KMS-11 (cell line): ENCODE measurements at regions not wholly inside any gene's neighbourhood (a gene's known extent, or its start where the extent isn't known, plus 50 kb on each side); places are given as distances from the start of the nearest gene placed in this dataset.

Experiments
- H2AFZ ChIP-seq: fragments of 200-600 bp; sonication (generic); 2 replicates; pipeline ENCODE4 v1.6.1; 2016; ENCODE audit warnings: antibody characterized with exemption, mixed run types, low read depth
- H3K27ac ChIP-seq: fragments of 200-600 bp; sonication (generic); 2 replicates; pipeline ENCODE4 v1.6.1; 2016; ENCODE audit warnings: mild to moderate bottlenecking, mixed run types
- H3K27me3 ChIP-seq: fragments of 200-600 bp; sonication (generic); 2 replicates; pipeline ENCODE4 v1.6.1; 2017; ENCODE audit warnings: mild to moderate bottlenecking, low read depth, mixed run types, moderate library complexity; ENCODE audit not compliant: insufficient read depth
- H3K36me3 ChIP-seq: fragments of 200-600 bp; sonication (generic); 2 replicates; pipeline ENCODE4 v1.6.1; 2017; ENCODE audit warnings: mild to moderate bottlenecking, mixed run types; ENCODE audit not compliant: insufficient read depth
- H3K4me1 ChIP-seq: fragments of 200-600 bp; sonication (generic); 2 replicates; pipeline ENCODE4 v1.6.1; 2016; ENCODE audit warnings: mild to moderate bottlenecking, low read depth, mixed run types; ENCODE audit not compliant: poor library complexity, severe bottlenecking
- H3K4me2 ChIP-seq: fragments of 200-600 bp; sonication (generic); 2 replicates; pipeline ENCODE4 v1.7.0; 2016; ENCODE audit warnings: mild to moderate bottlenecking, mixed run types
- H3K4me3 ChIP-seq: fragments of 200-600 bp; sonication (generic); IDR thresholded peaks from 2 replicates; pipeline ENCODE4 v1.6.1; 2017; ENCODE audit warnings: low read depth, low read length, mixed read lengths; ENCODE audit not compliant: insufficient read depth
- H3K79me2 ChIP-seq: fragments of 200-600 bp; sonication (generic); 2 replicates; pipeline ENCODE4 v1.6.1; 2016; ENCODE audit warnings: low read depth, mixed run types; ENCODE audit not compliant: insufficient read depth
- H3K9ac ChIP-seq: fragments of 200-600 bp; sonication (generic); 2 replicates; pipeline ENCODE4 v1.6.1; 2016; ENCODE audit warnings: mild to moderate bottlenecking, mixed run types
- H4K20me1 ChIP-seq: fragments of 200-600 bp; sonication (generic); 2 replicates; pipeline ENCODE4 v1.6.1; 2016; ENCODE audit warnings: mild to moderate bottlenecking, mixed run types; ENCODE audit not compliant: insufficient read depth
- TF ChIP-seq, protein P1 (sequence below): fragments of 200-600 bp; sonication (generic); conservative IDR thresholded peaks from 2 replicates; pipeline ENCODE4 v1.6.1; 2017; ENCODE audit warnings: low read depth, mild to moderate bottlenecking, antibody characterized with exemption, low read length, moderate library complexity, mixed read lengths

DNA sequence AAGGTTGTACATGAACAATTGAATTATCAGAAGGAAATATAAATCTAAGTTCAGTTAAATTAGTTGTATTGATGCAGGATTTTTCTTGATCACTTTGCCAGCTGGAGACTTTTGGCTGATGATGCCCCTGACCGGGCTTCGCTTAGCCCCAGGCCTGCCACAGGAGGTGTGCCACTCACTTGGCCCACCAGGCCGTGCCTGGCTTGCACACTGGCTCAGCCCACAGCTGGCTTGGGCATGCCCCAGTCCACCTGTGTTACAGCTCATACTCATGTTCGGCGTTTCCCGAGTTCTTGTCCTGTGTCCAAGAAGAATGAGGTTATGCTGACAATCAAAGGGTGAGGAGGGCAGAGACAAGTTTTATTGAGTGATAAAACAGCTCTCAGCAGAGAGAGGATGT lies 773.9 kb upstream of the FANCL start:
- no peak overlapping the region for H3K4me2 ChIP-seq
- H3K27ac ChIP-seq = no peak overlapping the region
- H4K20me1 ChIP-seq = no peaks in the 10 kb centered on the region
- H3K4me1 ChIP-seq = no peaks in the 10 kb centered on the region
- no peaks in the 10 kb centered on the region for H3K36me3 ChIP-seq
- no peaks in the 10 kb centered on the region for H3K27me3 ChIP-seq
- H3K9ac ChIP-seq = no peak overlapping the region
- H2AFZ ChIP-seq = no peak overlapping the region
- no peaks in the 10 kb centered on the region for H3K79me2 ChIP-seq
- TF ChIP-seq, protein P1, sequence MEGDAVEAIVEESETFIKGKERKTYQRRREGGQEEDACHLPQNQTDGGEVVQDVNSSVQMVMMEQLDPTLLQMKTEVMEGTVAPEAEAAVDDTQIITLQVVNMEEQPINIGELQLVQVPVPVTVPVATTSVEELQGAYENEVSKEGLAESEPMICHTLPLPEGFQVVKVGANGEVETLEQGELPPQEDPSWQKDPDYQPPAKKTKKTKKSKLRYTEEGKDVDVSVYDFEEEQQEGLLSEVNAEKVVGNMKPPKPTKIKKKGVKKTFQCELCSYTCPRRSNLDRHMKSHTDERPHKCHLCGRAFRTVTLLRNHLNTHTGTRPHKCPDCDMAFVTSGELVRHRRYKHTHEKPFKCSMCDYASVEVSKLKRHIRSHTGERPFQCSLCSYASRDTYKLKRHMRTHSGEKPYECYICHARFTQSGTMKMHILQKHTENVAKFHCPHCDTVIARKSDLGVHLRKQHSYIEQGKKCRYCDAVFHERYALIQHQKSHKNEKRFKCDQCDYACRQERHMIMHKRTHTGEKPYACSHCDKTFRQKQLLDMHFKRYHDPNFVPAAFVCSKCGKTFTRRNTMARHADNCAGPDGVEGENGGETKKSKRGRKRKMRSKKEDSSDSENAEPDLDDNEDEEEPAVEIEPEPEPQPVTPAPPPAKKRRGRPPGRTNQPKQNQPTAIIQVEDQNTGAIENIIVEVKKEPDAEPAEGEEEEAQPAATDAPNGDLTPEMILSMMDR = no peak
- no peak overlapping the region for H3K4me3 ChIP-seq

DNA sequence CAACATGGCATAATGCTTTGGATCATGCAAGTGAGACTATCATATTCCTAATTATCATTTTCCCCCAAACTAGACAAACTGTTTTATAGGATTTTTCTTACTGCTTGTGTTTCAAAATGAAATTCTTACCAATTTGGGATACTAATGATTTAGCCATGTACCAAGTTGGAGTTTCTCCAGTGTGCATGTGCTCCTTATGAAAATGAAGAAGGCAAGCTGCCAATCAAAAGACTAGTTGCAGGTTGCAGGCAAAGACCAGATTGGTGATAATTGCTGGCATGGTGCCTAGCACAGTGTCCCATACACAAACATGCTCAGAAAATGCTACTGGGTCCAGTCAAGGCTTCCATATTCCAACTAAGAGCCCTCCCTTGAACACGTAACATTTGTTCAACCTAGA lies 771.8 kb upstream of the FANCL start:
- Histone ChIP-seq H3K79me2 (no peaks in the 10 kb centered on the region), H2AFZ (no peak overlapping the region), H3K4me2 (no peak overlapping the region), H3K4me3 (no peak overlapping the region), H3K36me3 (no peaks in the 10 kb centered on the region), H3K27me3 (no peaks in the 10 kb centered on the region), H3K27ac (no peak overlapping the region), H4K20me1 (no peaks in the 10 kb centered on the region), H3K4me1 (no peaks in the 10 kb centered on the region), H3K9ac (no peak overlapping the region)
- TF ChIP-seq, protein P1 = no peak

DNA sequence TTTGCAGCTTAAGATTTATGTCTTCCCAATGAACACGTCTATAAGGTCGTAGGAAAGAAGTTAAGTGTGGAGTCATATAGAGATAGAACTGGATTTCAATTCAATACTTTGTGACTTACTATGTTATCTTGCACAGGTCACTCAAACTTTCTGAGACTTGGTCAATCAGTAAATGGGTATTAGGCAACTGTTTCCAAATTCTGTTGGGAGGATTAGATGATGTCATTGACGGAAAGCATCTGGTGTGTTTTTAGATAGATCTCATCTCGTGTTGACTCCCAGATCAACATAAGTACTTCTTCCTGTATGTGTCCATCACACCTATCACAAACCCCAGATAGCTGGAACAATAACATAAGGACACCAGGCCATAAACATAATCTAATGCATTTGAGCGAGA lies 771.1 kb upstream of the FANCL start:
- Histone ChIP-seq H3K4me3 (no peak overlapping the region), H2AFZ (no peak overlapping the region), H4K20me1 (no peaks in the 10 kb centered on the region), H3K4me2 (no peak overlapping the region), H3K27me3 (no peaks in the 10 kb centered on the region), H3K9ac (no peak overlapping the region), H3K36me3 (no peaks in the 10 kb centered on the region), H3K4me1 (no peaks in the 10 kb centered on the region), H3K27ac (no peak overlapping the region), H3K79me2 (no peaks in the 10 kb centered on the region)
- TF ChIP-seq, protein P1 = no peak

- no peak overlapping the region for H2AFZ ChIP-seq
- H3K4me3 ChIP-seq = no peak overlapping the region
- no peaks in the 10 kb centered on the region for H4K20me1 ChIP-seq
- no peaks in the 10 kb centered on the region for H3K27me3 ChIP-seq
- no peak overlapping the region for H3K4me2 ChIP-seq
- H3K79me2 ChIP-seq = no peaks in the 10 kb centered on the region
- H3K9ac ChIP-seq = no peak overlapping the region
- no peaks in the 10 kb centered on the region for H3K4me1 ChIP-seq
- H3K36me3 ChIP-seq = no peaks in the 10 kb centered on the region
- H3K27ac ChIP-seq = no peak overlapping the region
- TF ChIP-seq, protein P1 = no peak
These were observed 767.8 kb upstream of the FANCL start for GRCh38 chr2:59008950-59009349.
